Osteocyte (in vitro differentiated cells): ENCODE measurements at regions not wholly inside any gene's neighbourhood (a gene's known extent, or its start where the extent isn't known, plus 50 kb on each side); places are given as distances from the start of the nearest gene placed in this dataset.

Experiments
- DNase-seq: peaks from one replicate; pipeline ENCODE4 v3.0.0; 2021; ENCODE audit warnings: mixed read lengths; ENCODE audit not compliant: unreplicated experiment; ENCODE audit errors: extremely low spot score
- H3K27ac Mint-ChIP-seq: one replicate; pipeline ENCODE4 v1.8.0; 2021; ENCODE audit warnings: mild to moderate bottlenecking, mixed read lengths; ENCODE audit not compliant: unreplicated experiment
- H3K27me3 Mint-ChIP-seq: one replicate; pipeline ENCODE4 v1.8.0; 2021; ENCODE audit warnings: mixed read lengths; ENCODE audit not compliant: unreplicated experiment
- H3K36me3 Mint-ChIP-seq: one replicate; pipeline ENCODE4 v1.8.0; 2021; ENCODE audit warnings: mixed read lengths; ENCODE audit not compliant: unreplicated experiment
- H3K4me1 Mint-ChIP-seq: one replicate; pipeline ENCODE4 v1.8.0; 2021; ENCODE audit warnings: mixed read lengths; ENCODE audit not compliant: unreplicated experiment
- H3K4me3 Mint-ChIP-seq: one replicate; pipeline ENCODE4 v1.8.0; 2021; ENCODE audit warnings: mild to moderate bottlenecking, moderate library complexity, mixed read lengths; ENCODE audit not compliant: unreplicated experiment
- H3K9me3 Mint-ChIP-seq: one replicate; pipeline ENCODE4 v1.8.0; 2021; ENCODE audit warnings: mixed read lengths; ENCODE audit not compliant: unreplicated experiment
- TF ChIP-seq, protein P1 (sequence below): fragments of 200-600 bp; sonication (generic); IDR thresholded peaks from 2 replicates; pipeline ENCODE4 v1.5.0; 2021; ENCODE audit warnings: antibody characterized with exemption, mild to moderate bottlenecking, moderate library complexity

DNA sequence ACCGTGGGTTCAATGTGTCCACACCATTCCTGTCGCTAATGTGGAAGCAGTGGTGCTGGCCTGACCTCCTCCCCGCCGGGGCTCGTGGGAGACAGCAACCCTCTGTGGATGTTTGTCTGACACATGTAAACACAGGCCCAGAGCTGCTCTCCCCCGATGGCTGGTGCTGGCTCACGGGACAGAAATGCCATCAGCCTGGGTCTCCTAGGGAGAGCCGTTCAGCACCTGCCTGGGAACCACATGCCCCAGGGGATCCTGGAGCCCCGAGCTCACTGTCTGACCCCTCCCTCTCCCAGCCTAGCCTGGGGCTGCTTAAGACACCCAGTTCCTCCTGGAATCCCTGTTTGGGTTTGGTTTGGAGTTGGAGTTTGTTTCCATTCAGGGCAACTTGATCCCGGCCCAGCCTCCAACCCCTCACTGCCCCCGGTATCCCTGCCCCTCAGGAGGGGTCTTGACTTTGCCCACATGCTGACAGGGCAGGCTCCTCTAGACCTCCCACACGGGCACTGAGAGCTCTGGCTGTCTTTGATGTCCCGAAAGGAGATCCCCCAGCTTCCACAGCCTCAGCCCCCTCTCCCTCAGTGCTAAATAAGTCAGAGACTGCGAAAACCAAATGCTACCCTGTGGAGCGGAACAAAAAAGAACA, 50.9 kb upstream of the WNT11 start:
- H3K27me3 Mint-ChIP-seq: peaks cover 49% of the 10 kb centered on the region
- DNase-seq: no peak
- H3K4me3 Mint-ChIP-seq: no peak overlapping the region
- H3K36me3 Mint-ChIP-seq: no peaks in the 10 kb centered on the region
- no peaks in the 10 kb centered on the region for H3K9me3 Mint-ChIP-seq
- TF ChIP-seq, protein P1, sequence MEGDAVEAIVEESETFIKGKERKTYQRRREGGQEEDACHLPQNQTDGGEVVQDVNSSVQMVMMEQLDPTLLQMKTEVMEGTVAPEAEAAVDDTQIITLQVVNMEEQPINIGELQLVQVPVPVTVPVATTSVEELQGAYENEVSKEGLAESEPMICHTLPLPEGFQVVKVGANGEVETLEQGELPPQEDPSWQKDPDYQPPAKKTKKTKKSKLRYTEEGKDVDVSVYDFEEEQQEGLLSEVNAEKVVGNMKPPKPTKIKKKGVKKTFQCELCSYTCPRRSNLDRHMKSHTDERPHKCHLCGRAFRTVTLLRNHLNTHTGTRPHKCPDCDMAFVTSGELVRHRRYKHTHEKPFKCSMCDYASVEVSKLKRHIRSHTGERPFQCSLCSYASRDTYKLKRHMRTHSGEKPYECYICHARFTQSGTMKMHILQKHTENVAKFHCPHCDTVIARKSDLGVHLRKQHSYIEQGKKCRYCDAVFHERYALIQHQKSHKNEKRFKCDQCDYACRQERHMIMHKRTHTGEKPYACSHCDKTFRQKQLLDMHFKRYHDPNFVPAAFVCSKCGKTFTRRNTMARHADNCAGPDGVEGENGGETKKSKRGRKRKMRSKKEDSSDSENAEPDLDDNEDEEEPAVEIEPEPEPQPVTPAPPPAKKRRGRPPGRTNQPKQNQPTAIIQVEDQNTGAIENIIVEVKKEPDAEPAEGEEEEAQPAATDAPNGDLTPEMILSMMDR: no peak
- no peak overlapping the region for H3K27ac Mint-ChIP-seq
- H3K4me1 Mint-ChIP-seq: peaks cover 4% of the 10 kb centered on the region

DNA sequence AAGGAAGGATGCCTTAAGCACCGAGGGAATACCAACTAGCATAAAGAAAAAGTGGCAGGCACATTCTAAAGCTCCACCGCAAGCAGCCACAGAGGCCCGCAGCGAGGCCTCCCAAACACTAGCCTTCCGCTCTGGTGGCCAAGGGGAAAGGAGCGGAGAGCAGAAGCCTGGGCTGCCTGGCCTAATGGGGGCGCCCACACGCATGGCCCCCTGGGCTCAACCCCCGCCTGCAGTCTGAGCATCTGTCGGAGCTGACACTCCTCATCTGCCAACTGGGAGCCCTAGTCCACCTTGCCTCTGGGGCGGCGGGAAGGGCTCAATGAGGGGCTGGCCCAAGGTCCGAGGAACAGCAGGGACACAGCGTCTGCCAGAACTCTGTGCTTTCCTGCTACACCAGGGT, 50.1 kb upstream of the WNT11 start:
- no peak overlapping the region for H3K27ac Mint-ChIP-seq

More for the DNA sequence above, 50.1 kb upstream of the WNT11 start:
- DNase-seq: no peak
- Mint-ChIP-seq H3K9me3 (no peaks in the 10 kb centered on the region), H3K4me1 (peaks cover 4% of the 10 kb centered on the region), H3K27me3 (peaks cover 53% of the 10 kb centered on the region), H3K36me3 (no peaks in the 10 kb centered on the region), H3K4me3 (no peak overlapping the region)
- TF ChIP-seq, protein P1: no peak
